B cell (primary cell): ENCODE measurements at regions not wholly inside any gene's neighbourhood (a gene's known extent, or its start where the extent isn't known, plus 50 kb on each side); places are given as distances from the start of the nearest gene placed in this dataset.

Source experiments
- ATAC-seq: fragments of 200-7000 bp; cut with Tn5 transposase; one replicate; pipeline ENCODE4 v1.10.0; 2021; ENCODE audit warnings: low read depth, mild to moderate bottlenecking, moderate number of reproducible peaks, moderate library complexity
- CTCF ChIA-PET: fragments of 350-600 bp; sonication (Branson Sonifier 250); formaldehyde crosslinking; loops from one replicate; lab custom pipeline; 2021; ENCODE audit warnings: antibody characterized with exemption, inconsistent platforms; lab: Charles Lee
- POLR2A ChIA-PET: fragments of 350-600 bp; sonication (Branson Sonifier 250); formaldehyde crosslinking; loops from one replicate; lab custom pipeline; 2021; ENCODE audit warnings: antibody characterized with exemption; lab: Charles Lee
- DNase-seq: peaks from one replicate; pipeline ENCODE4 v3.0.0; 2013
- H2AFZ ChIP-seq: 2 replicates; pipeline ENCODE4 v1.6.1; 2012; ENCODE audit warnings: mild to moderate bottlenecking, low read depth, low read length; ENCODE audit not compliant: insufficient read depth, poor library complexity, severe bottlenecking
- H3K27ac ChIP-seq, 2 donors: 1 replicate in 1 of 2; 2 replicates in 1 of 2; pipeline ENCODE4 v1.5.1; 2012 to 2013; ENCODE audit warnings: low read length in 2 of 2, mild to moderate bottlenecking in 2 of 2, moderate library complexity in 1 of 2
- H3K27me3 ChIP-seq, 4 experiments: fragments of 200-600 bp in 1 of 4; sonication (generic) in 1 of 4; replicated peaks in 1 of 4; 1 replicate in 2 of 4; 2 replicates in 2 of 4; pipeline versions ENCODE4 v1.6.1 to v1.7.0; 2013 to 2016; ENCODE audit warnings: low read length in 3 of 4, mild to moderate bottlenecking in 2 of 4, mixed read lengths in 1 of 4, moderate library complexity in 1 of 4; ENCODE audit not compliant: insufficient read depth in 4 of 4, control insufficient read depth in 3 of 4; ENCODE audit errors: control extremely low read depth in 1 of 4
- H3K36me3 ChIP-seq, 2 experiments: replicated peaks in 1 of 2; 1 replicate in 1 of 2; 2 replicates in 1 of 2; pipeline versions ENCODE4 v1.6.1 to v1.7.1; 2013; ENCODE audit warnings: low read length in 1 of 2; ENCODE audit not compliant: insufficient read depth in 2 of 2, control insufficient read depth in 1 of 2; ENCODE audit errors: control extremely low read depth in 1 of 2, extremely low read depth in 1 of 2
- H3K4me1 ChIP-seq, 2 donors: fragments of 200-600 bp in 1 of 2; sonication (generic) in 1 of 2; 1 replicate in 1 of 2; 2 replicates in 1 of 2; pipeline versions ENCODE4 v1.5.1 to v1.6.1; 2013 to 2017; ENCODE audit warnings: low read length in 2 of 2; ENCODE audit not compliant: control insufficient read depth in 2 of 2, insufficient read depth in 2 of 2
- H3K4me2 ChIP-seq: replicated peaks from 2 replicates; pipeline ENCODE3; 2012; ENCODE audit warnings: mild to moderate bottlenecking, low read depth, low read length; ENCODE audit not compliant: poor library complexity, severe bottlenecking
- H3K4me3 ChIP-seq, 5 experiments: fragments of 200-600 bp in 1 of 5; sonication (generic) in 1 of 5; 1 replicate in 3 of 5; 2 replicates in 2 of 5; pipeline versions ENCODE4 v1.5.1 to v1.7.0; 2011 to 2016; ENCODE audit warnings: low read length in 4 of 5, mild to moderate bottlenecking in 4 of 5, low read depth in 2 of 5, control low read depth in 1 of 5, moderate library complexity in 1 of 5; ENCODE audit not compliant: insufficient read depth in 1 of 5; ENCODE audit errors: control extremely low read depth in 1 of 5, extremely low read depth in 1 of 5
- H3K79me2 ChIP-seq: fragments of 200-600 bp; sonication (generic); one replicate; pipeline ENCODE4 v1.6.0; 2016; ENCODE audit warnings: low read length; ENCODE audit not compliant: control insufficient read depth, insufficient read depth
- H3K9ac ChIP-seq: fragments of 200-600 bp; sonication (generic); 2 replicates; pipeline ENCODE4 v1.6.1; 2017; ENCODE audit warnings: mild to moderate bottlenecking, low read length, moderate library complexity
- H3K9me3 ChIP-seq, 3 donors: one replicate each; pipeline versions ENCODE4 v1.6.1 to v1.7.1; 2013; ENCODE audit warnings: low read length in 2 of 3; ENCODE audit not compliant: control insufficient read depth in 2 of 3, insufficient read depth in 1 of 3; ENCODE audit errors: control extremely low read depth in 1 of 3
- H4K20me1 ChIP-seq: 2 replicates; pipeline ENCODE4 v1.6.0; 2012; ENCODE audit warnings: mild to moderate bottlenecking, low read length; ENCODE audit not compliant: insufficient read depth, control insufficient read depth, poor library complexity, severe bottlenecking
- H3K27ac Mint-ChIP-seq: one replicate; pipeline ENCODE4 v1.8.0; 2021; ENCODE audit warnings: mixed read lengths
- H3K27me3 Mint-ChIP-seq: one replicate; pipeline ENCODE4 v1.8.0; 2021; ENCODE audit warnings: mixed read lengths
- H3K4me1 Mint-ChIP-seq: one replicate; pipeline ENCODE4 v1.8.0; 2021; ENCODE audit warnings: mixed read lengths
- H3K4me3 Mint-ChIP-seq: one replicate; pipeline ENCODE4 v1.8.0; 2021; ENCODE audit warnings: mixed read lengths
- H3K9me3 Mint-ChIP-seq: one replicate; pipeline ENCODE4 v1.8.0; 2022; ENCODE audit warnings: mixed read lengths; ENCODE audit not compliant: insufficient read depth
- CTCF ChIP-seq: fragments of 200-600 bp; IDR thresholded peaks from one replicate; pipeline ENCODE4 v1.8.0; 2022; ENCODE audit warnings: antibody characterized with exemption, mild to moderate bottlenecking
- EZH2 ChIP-seq: IDR thresholded peaks from 2 replicates; pipeline ENCODE4 v1.6.1; 2012; ENCODE audit warnings: borderline replicate concordance, low read depth, mild to moderate bottlenecking, moderate library complexity, low read length; ENCODE audit not compliant: insufficient read depth, poor library complexity, severe bottlenecking
- WGBS: methylation state at CpG from one replicate; pipeline ENCODE4 v1.1.5; 2013; ENCODE audit warnings: missing lambda C conversion rate; ENCODE audit not compliant: insufficient coverage; 5-methylcytosine and 5-hydroxymethylcytosine counted together
- intact Hi-C: fragments of 100-400 bp; cut with micrococcal nuclease; formaldehyde crosslinking; loops from one replicate; pipeline ENCODE4 v1.10.0; 2022

GRCh38 chr5:85182344-85182743 is 797.7 kb upstream of the EDIL3 start:
- CTCF ChIA-PET, result no interaction called here
- no peaks in the 10 kb centered on the region for H3K4me1 ChIP-seq

GRCh38 chr5:85204289-85204688 is 819.6 kb upstream of the EDIL3 start:
- H3K4me3 Mint-ChIP-seq, result no peak overlapping the region
- no peak overlapping the region for H3K27ac Mint-ChIP-seq
- H3K9ac ChIP-seq, result no peak overlapping the region
- ChIA-PET POLR2A (no interaction called here), CTCF (no interaction called here)
- H3K27me3 Mint-ChIP-seq, result no peaks in the 10 kb centered on the region
- no peak for TF ChIP-seq CTCF
- no peak for TF ChIP-seq EZH2
- peaks cover 4% of the 10 kb centered on the region for H3K9me3 Mint-ChIP-seq
- H3K9me3 ChIP-seq, result peaks cover 0 to 9% (median 2%) of the 10 kb centered on the region in 3 donors
- 86% methylated on average over 10 of the region's 11 CpGs for WGBS
- ATAC-seq (no peak), DNase-seq (no peak)
- H3K27me3 ChIP-seq, result no peaks in the 10 kb centered on the region
- H3K4me1 ChIP-seq, result no peaks in the 10 kb centered on the region
- no peaks in the 10 kb centered on the region for H3K4me1 Mint-ChIP-seq
- no peak overlapping the region for H3K4me2 ChIP-seq
- no peaks in the 10 kb centered on the region for H3K79me2 ChIP-seq
- intact Hi-C loops, result no loop called here
- H3K4me3 ChIP-seq, result no peak overlapping the region
- no peak overlapping the region for H3K27ac ChIP-seq
- H2AFZ ChIP-seq, result no peak overlapping the region
- H4K20me1 ChIP-seq, result no peaks in the 10 kb centered on the region
- H3K36me3 ChIP-seq, result no peaks in the 10 kb centered on the region

More at GRCh38 chr5:85182344-85182743, 797.7 kb upstream of the EDIL3 start:
- Histone ChIP-seq H3K4me3 (no peak overlapping the region), H3K9me3 (peaks cover 0 to 4% (median 0%) of the 10 kb centered on the region in 3 donors), H3K36me3 (no peaks in the 10 kb centered on the region), H3K79me2 (no peaks in the 10 kb centered on the region), H3K9ac (no peak overlapping the region), H3K27ac (no peak overlapping the region), H2AFZ (no peak overlapping the region), H4K20me1 (no peaks in the 10 kb centered on the region), H3K4me2 (no peak overlapping the region), H3K27me3 (no peaks in the 10 kb centered on the region)
- H3K4me3 Mint-ChIP-seq, result no peak overlapping the region
- DNase-seq (no peak), ATAC-seq (no peak)
- H3K27me3 Mint-ChIP-seq, result no peaks in the 10 kb centered on the region
- intact Hi-C loops, result no loop called here
- TF ChIP-seq EZH2, result no peak
- TF ChIP-seq CTCF, result no peak
- no peaks in the 10 kb centered on the region for H3K4me1 Mint-ChIP-seq
- WGBS, result 89% methylated on average over 12 of the region's 12 CpGs
- POLR2A ChIA-PET, result no interaction called here
- no peak overlapping the region for H3K27ac Mint-ChIP-seq
- no peaks in the 10 kb centered on the region for H3K9me3 Mint-ChIP-seq
